ENCODE measurements at regions not wholly inside any gene's neighbourhood (a gene's known extent, or its start where the extent isn't known, plus 50 kb on each side); places are given as distances from the start of the nearest gene placed in this dataset.
A peak's percentile ranks its signal among the peaks of the same experiment; 100 is the strongest.

DNA sequence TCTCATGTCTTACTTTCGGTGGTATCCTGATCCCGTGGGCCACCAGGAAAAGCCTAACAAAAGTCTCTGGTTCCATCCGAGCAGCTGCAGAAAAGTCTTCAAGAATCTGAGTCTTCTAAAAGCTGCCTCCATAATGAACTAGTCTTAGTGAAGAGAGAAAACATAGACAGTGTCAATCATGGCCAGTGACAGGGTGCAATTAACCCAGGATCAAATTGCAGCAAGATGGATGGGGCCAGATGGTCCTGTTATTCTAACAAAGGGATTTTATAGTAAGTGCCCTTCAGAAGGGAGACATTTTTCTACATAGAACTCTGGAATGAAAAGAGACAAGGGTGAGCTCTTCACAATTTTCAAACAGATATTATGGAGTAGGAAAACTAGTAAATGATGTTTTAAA is 281.6 kb upstream of the ZFP64 start:
- TF ChIP-seq, protein P1, sequence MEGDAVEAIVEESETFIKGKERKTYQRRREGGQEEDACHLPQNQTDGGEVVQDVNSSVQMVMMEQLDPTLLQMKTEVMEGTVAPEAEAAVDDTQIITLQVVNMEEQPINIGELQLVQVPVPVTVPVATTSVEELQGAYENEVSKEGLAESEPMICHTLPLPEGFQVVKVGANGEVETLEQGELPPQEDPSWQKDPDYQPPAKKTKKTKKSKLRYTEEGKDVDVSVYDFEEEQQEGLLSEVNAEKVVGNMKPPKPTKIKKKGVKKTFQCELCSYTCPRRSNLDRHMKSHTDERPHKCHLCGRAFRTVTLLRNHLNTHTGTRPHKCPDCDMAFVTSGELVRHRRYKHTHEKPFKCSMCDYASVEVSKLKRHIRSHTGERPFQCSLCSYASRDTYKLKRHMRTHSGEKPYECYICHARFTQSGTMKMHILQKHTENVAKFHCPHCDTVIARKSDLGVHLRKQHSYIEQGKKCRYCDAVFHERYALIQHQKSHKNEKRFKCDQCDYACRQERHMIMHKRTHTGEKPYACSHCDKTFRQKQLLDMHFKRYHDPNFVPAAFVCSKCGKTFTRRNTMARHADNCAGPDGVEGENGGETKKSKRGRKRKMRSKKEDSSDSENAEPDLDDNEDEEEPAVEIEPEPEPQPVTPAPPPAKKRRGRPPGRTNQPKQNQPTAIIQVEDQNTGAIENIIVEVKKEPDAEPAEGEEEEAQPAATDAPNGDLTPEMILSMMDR (IDR thresholded peaks at IDR 0.05; ENCODE audit: low read depth, low read length): no peak
- no peak for DNase-seq (ENCODE audit: low read depth in 2 of 2)
- H3K4me3 ChIP-seq (replicated peaks in 1 of 2; ENCODE audit: low read depth in 2 of 2, low read length in 2 of 2): no peak overlapping the region

DNA sequence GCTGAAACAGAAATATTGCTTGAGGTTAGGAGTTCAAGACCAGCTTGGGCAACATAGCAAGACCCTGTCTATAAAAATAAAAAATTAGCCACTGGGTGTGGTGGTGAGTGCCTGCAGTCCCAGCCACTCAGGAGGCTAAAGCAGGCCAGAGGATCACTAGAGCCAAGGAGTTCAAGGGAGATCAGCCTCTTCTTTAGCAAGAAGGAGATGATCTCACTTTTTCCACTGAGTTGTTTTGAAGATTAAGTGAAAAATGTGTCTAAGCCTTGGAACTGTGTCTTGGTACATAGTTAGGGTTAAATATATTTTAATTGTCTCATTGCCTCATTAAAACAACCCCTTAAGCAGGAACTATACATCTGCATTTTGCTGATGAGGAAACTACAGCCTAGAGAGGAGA is 279.0 kb upstream of the ZFP64 start:
- TF ChIP-seq, protein P1 (IDR thresholded peaks at IDR 0.05; ENCODE audit: low read depth, low read length): no peak
- no peak overlapping the region for H3K4me3 ChIP-seq (replicated peaks in 1 of 2; ENCODE audit: low read depth in 2 of 2, low read length in 2 of 2)
- DNase-seq (ENCODE audit: low read depth in 2 of 2): no peak

DNA sequence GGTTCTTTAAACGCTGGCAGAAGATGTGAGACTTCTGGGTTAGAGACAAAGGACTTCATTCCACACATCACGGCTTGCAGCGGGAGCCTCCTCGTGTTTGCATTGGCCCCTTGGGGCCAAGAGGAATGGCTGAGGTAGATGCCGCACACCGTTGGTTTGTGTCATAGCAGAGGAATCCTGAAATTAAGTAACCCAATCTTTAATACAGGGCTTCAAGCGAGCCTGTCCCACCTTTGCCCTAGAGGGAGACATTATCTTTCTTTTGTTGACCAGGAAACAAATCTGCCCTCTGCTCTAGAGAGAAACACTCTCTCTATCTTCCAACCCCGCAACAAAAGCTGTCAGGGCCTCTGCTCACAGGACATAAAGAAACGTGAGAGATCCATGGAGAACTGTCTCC is 277.5 kb upstream of the ZFP64 start:
- DNase-seq (ENCODE audit: low read depth in 2 of 2): no peak

DNA sequence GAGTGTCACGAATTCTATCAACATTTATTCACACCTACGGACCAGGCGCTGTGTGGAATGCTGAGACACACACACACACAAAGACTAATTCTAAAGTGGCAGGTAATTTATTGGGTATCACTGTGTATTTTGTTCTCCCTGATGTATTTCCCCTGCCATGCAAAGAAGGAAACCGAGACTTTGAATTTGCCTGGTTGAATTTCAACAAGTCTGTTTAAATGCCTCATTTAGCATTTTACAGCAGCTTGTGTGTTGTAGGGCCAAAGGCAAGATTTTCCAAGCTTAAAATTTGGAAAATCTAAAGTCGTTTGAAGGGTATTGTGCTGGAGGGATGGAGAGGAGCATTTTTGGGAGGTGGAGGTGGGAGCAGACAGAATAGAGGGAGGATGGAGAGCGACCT is 274.4 kb upstream of the ZFP64 start:
- no peak overlapping the region for H3K4me3 ChIP-seq (replicated peaks in 1 of 2; ENCODE audit: low read depth in 2 of 2, low read length in 2 of 2)
- DNase-seq (ENCODE audit: low read depth in 2 of 2): no peak
- TF ChIP-seq, protein P1 (IDR thresholded peaks at IDR 0.05; ENCODE audit: low read depth, low read length): no peak

More for the DNA sequence above, 277.5 kb upstream of the ZFP64 start:
- TF ChIP-seq, protein P1 (IDR thresholded peaks at IDR 0.05; ENCODE audit: low read depth, low read length): no peak
- H3K4me3 ChIP-seq (replicated peaks in 1 of 2; ENCODE audit: low read depth in 2 of 2, low read length in 2 of 2): no peak overlapping the region

DNA sequence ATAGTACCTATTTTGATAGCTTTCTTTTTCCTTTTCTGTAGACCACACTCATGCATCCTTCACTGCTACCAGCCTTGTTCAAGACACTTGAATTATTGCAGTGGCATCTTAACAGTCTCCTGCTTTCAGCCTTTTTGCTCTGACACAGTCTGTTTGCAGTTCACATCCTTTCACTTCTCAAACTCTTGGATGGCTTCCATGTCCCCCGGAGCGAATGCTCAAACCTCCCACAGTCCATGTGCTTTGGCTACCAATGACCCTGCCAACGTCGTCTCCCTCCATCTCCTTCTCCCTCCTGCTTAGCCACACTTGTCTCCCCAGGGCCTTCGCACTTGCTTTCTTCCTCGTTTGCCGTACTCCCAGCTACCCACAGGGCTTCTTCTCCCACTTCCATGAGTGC is 270.0 kb upstream of the ZFP64 start:
- peak in 1 of 2 donors; percentile 7 for DNase-seq (ENCODE audit: low read depth in 2 of 2)
- TF ChIP-seq, protein P1 (IDR thresholded peaks at IDR 0.05; ENCODE audit: low read depth, low read length): no peak
- H3K4me3 ChIP-seq (replicated peaks in 1 of 2; ENCODE audit: low read depth in 2 of 2, low read length in 2 of 2): no peak overlapping the region

DNA sequence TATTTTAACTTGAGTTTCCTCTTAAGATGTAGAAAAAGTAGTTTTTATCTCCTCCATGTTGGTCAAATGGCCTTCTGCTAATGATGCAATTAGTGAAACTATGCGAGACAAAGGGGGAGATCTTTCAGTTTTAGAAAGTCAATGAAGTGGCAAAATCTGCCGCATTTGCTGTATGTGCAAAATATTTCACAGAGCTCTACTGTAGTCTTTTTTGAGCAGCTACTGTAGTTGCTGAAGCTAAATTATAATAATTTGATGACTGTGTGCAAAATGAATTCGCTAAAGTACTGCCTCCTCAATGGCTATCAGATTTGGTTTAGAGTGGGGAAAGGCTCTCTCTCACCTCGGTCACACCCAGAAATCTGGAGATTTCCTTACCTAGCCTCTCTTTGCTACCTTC is 267.6 kb upstream of the ZFP64 start:
- TF ChIP-seq, protein P1 (IDR thresholded peaks at IDR 0.05; ENCODE audit: low read depth, low read length): no peak
- no peak for DNase-seq (ENCODE audit: low read depth in 2 of 2)
- no peak overlapping the region for H3K4me3 ChIP-seq (replicated peaks in 1 of 2; ENCODE audit: low read depth in 2 of 2, low read length in 2 of 2)

DNA sequence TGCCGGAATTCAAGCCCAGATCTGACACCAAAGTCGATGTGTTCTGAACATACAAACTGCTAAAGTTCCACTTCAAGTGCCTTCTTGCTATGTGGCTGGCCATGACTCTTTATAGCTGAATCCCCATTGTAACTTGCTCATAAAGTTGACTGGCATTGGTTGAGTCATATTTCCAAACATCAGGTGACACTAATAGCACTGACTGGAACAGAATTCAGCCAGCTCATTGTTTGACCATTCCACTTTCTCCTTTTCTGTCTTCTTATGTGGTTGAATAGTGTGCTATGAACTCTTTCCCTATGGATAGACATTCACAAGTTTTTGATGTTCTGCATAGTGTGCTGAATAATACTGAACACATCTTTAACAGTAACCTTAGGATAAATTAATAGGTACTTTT is 266.2 kb upstream of the ZFP64 start:
- DNase-seq (ENCODE audit: low read depth in 2 of 2): peak in 1 of 2 donors; percentile 4
- TF ChIP-seq, protein P1 (IDR thresholded peaks at IDR 0.05; ENCODE audit: low read depth, low read length): no peak
- no peak overlapping the region for H3K4me3 ChIP-seq (replicated peaks in 1 of 2; ENCODE audit: low read depth in 2 of 2, low read length in 2 of 2)
